Breast epithelium (tissue), 3 donors: ENCODE measurements at regions not wholly inside any gene's neighbourhood (a gene's known extent, or its start where the extent isn't known, plus 50 kb on each side); places are given as distances from the start of the nearest gene placed in this dataset.

Experiments
- POLR2AphosphoS5 ChIP-seq, 3 donors: sonication (generic); formaldehyde crosslinking; IDR thresholded peaks; one replicate each; pipeline ENCODE4 v1.6.1; 2017; ENCODE audit warnings: antibody characterized with exemption in 3 of 3
- TF ChIP-seq, protein P1 (sequence below), 3 donors: fragments of 450-650 bp; IDR thresholded peaks; one replicate each; pipeline ENCODE4 v1.5.1; 2016 to 2017; ENCODE audit warnings: antibody characterized with exemption in 3 of 3, mild to moderate bottlenecking in 3 of 3, moderate library complexity in 3 of 3

DNA sequence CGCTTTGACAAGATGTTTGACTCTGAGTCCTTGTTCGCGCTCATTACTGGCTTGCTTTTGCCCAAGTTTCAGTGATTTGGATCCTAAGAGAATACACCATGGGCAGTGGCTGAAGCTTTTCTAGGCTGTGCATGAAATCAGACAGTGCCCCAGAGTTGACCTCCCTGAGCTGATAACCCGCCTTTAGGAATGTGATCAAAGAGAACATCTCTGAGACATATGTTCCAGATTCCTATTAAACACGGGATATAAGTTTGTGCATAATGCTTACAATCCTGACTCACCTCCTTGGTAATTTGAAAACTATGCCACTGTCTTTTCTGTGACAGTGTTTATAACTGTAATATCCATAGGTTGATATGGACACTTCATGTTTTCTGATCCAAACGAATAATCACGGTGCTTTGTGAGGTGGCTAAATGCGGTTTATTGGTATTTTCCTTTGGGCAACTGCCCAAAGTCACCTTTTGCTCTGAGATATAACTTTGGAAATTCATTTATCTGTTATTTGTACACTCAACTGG is 732.9 kb downstream of the MTRR start:
- no peak for TF ChIP-seq POLR2AphosphoS5 (IDR thresholded peaks at IDR 0.05)
- TF ChIP-seq, protein P1, sequence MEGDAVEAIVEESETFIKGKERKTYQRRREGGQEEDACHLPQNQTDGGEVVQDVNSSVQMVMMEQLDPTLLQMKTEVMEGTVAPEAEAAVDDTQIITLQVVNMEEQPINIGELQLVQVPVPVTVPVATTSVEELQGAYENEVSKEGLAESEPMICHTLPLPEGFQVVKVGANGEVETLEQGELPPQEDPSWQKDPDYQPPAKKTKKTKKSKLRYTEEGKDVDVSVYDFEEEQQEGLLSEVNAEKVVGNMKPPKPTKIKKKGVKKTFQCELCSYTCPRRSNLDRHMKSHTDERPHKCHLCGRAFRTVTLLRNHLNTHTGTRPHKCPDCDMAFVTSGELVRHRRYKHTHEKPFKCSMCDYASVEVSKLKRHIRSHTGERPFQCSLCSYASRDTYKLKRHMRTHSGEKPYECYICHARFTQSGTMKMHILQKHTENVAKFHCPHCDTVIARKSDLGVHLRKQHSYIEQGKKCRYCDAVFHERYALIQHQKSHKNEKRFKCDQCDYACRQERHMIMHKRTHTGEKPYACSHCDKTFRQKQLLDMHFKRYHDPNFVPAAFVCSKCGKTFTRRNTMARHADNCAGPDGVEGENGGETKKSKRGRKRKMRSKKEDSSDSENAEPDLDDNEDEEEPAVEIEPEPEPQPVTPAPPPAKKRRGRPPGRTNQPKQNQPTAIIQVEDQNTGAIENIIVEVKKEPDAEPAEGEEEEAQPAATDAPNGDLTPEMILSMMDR (IDR thresholded peaks at IDR 0.05): no peak
